Fibroblast of villous mesenchyme (primary cell): ENCODE measurements at regions not wholly inside any gene's neighbourhood (a gene's known extent, or its start where the extent isn't known, plus 50 kb on each side); places are given as distances from the start of the nearest gene placed in this dataset.

Source experiments
- DNase-seq: peaks from one replicate; pipeline ENCODE4 v3.0.0-alpha.2; 2010; ENCODE audit warnings: low read depth
- H3K4me3 ChIP-seq: 2 replicates; pipeline ENCODE4 v1.5.1; 2011; ENCODE audit warnings: low read depth, mild to moderate bottlenecking, low read length
- CTCF ChIP-seq: IDR thresholded peaks from 2 replicates; pipeline ENCODE4 v1.5.1; 2012; ENCODE audit warnings: low read depth, mild to moderate bottlenecking, low read length; ENCODE audit not compliant: insufficient read depth

GRCh38 chr13:21901336-21901735, 230.5 kb downstream of the FGF9 start:
- no peak for TF ChIP-seq CTCF
- DNase-seq = no peak
- H3K4me3 ChIP-seq = no peak overlapping the region

GRCh38 chr13:21901811-21902708, 231.2 kb downstream of the FGF9 start:
- no peak for TF ChIP-seq CTCF
- peak; percentile 24 for DNase-seq
- H3K4me3 ChIP-seq = no peak overlapping the region

- no peak overlapping the region for H3K4me3 ChIP-seq
- no peak for DNase-seq
- TF ChIP-seq CTCF = no peak
Observed at GRCh38 chr13:21902709-21903098, 231.8 kb downstream of the FGF9 start.

DNA sequence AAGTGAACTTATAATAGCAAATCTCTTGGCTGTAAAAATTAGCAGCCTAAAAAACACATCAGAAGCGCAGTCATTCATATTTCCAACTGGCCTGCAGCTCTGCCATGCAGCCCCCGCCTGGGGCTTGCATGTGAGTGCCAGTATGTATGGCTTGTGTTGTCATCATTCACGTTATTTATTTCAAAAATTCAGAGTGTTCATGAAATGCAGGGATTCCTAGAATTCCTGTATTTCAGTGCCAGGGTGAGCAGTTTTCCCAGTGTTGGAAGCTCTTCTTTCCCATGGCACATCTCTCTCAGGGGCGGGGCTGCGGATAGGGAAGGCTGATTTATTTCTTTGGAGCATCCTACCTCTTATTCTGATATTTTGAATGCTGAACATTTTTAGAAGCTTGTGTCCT, 234.6 kb downstream of the FGF9 start:
- TF ChIP-seq CTCF = no peak
- no peak overlapping the region for H3K4me3 ChIP-seq
- DNase-seq = no peak

DNA sequence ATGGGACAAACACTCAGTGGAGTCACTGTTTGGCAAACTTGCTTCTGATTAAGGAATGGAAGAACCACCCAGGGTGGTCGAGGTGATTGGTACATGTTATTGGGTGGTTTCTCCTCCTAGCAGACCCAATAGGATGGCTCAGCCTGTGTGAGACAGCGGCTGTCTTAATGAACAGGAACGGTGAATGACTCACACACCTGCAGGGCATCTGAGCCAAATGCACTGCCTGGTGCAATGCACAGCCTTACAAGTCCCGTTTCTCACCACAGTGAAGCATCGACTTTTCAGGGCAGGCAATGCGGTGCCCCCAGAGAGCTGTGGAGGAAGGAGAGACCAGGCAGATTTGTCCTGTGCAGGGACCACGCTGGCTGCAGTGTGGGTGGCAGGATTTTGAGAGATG, 238.5 kb downstream of the FGF9 start:
- no peak overlapping the region for H3K4me3 ChIP-seq
- no peak for DNase-seq
- TF ChIP-seq CTCF = no peak

DNA sequence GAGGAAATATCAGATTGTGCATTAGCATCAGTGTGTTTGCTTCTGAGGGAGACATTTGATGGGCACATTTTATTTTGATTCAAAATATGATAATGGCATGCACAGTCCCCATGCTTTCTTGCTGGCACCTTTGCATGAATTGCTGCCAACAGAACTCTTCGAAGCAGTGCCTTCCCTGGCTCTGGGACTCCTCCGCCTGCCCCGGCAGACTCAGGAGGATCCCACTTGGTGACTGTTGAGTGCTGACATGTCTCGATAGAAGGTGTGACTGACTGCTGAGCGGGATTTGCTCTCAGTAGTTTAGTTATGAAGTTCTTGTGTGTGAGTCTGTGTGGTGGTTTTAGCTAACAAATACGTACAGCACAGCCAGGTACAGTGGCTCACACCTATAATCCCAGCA, 239.7 kb downstream of the FGF9 start:
- no peak overlapping the region for H3K4me3 ChIP-seq
- no peak for DNase-seq
- no peak for TF ChIP-seq CTCF
